Hindlimb muscle (tissue), 1 donor: ENCODE measurements at regions not wholly inside any gene's neighbourhood (a gene's known extent, or its start where the extent isn't known, plus 50 kb on each side); places are given as distances from the start of the nearest gene placed in this dataset.
A peak's percentile ranks its signal among the peaks of the same experiment; 100 is the strongest.
"Not testable (repeated sequence)": the region's sequence is repeated elsewhere in the genome, so short reads cannot be mapped to it uniquely, and the experiment has no call there.

Experiments used
- DNase-seq: peaks from one replicate; pipeline ENCODE4 v3.0.0-alpha.2; 2013

- DNase-seq: no peak
Observed at GRCh38 chr12:104906695-104907094, 51.4 kb downstream of the SLC41A2 start.

DNA sequence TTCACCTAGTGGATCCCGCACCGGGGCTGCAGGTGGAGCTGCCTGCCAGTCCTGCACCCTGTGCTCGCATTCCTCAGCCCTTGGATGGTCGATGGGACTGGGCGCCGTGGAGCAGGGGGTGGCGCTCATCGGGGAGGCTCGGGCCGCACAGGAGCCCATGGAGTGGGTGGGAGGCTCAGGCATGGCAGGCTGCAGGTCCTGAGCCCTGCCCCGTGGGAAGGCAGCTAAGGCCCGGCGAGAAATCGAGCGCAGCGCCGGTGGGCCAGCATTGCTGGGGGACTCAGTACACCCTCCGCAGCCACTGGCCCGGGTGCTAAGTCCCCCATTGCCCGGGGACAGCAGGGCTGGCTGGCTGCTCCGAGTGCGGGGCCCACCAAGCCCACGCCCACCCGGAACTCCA is 52.6 kb downstream of the SLC41A2 start:
- DNase-seq: not testable (repeated sequence)

GRCh38 chr12:104903648-104904423 is 54.3 kb downstream of the SLC41A2 start:
- DNase-seq: no peak

GRCh38 chr12:104902125-104902524 is 56.0 kb downstream of the SLC41A2 start:
- no peak for DNase-seq

- DNase-seq: no peak
Observed at GRCh38 chr12:104896710-104897109, 61.4 kb downstream of the SLC41A2 start.

- DNase-seq: no peak
Observed at GRCh38 chr12:104896146-104896545, 61.9 kb downstream of the SLC41A2 start.

- DNase-seq: no peak
Observed at GRCh38 chr12:104895415-104895814, 62.7 kb downstream of the SLC41A2 start.

- no peak for DNase-seq
Observed at GRCh38 chr12:104890476-104891096, 67.5 kb downstream of the SLC41A2 start.

GRCh38 chr12:104889735-104890134 is 68.4 kb downstream of the SLC41A2 start:
- DNase-seq: no peak

- no peak for DNase-seq
Observed at GRCh38 chr12:104888892-104889291, 69.2 kb downstream of the SLC41A2 start.

DNA sequence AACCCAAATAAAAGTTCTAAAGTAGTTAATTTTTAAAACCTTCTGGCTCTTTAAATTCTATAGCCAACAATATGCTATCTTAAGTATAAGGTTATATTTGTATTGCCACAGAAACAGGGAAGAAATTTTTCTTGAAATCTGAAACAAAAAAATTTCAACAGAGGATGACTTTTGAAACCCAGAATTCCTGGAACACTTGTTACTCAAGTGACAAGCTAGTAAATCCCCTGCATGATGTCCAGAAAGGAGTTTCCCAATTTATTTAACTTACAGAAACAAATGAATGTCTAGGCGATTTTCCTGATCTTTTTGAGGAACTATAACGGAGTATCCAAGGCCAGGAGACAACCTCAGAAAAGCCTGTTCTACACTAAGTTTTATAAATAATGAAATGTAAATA is 69.6 kb downstream of the SLC41A2 start:
- DNase-seq: no peak

DNA sequence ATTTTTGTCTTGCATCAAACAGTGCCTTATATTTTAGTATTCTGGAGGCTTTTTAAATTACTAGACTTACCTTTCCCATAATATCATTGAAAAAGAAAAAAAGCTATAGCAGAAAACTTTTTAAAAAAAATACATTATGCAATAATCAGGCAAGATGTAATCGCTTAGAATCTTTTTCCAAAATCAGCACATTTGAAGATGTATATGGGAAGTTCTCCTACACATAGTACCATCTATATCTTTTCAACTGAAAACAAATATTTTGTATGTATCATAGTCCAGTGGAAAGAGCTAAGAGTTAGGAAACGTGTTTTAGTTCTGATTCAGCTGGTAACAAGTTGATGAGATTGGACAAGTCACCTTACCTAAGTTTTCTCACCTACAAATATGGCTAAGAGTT is 70.6 kb downstream of the SLC41A2 start:
- no peak for DNase-seq

DNA sequence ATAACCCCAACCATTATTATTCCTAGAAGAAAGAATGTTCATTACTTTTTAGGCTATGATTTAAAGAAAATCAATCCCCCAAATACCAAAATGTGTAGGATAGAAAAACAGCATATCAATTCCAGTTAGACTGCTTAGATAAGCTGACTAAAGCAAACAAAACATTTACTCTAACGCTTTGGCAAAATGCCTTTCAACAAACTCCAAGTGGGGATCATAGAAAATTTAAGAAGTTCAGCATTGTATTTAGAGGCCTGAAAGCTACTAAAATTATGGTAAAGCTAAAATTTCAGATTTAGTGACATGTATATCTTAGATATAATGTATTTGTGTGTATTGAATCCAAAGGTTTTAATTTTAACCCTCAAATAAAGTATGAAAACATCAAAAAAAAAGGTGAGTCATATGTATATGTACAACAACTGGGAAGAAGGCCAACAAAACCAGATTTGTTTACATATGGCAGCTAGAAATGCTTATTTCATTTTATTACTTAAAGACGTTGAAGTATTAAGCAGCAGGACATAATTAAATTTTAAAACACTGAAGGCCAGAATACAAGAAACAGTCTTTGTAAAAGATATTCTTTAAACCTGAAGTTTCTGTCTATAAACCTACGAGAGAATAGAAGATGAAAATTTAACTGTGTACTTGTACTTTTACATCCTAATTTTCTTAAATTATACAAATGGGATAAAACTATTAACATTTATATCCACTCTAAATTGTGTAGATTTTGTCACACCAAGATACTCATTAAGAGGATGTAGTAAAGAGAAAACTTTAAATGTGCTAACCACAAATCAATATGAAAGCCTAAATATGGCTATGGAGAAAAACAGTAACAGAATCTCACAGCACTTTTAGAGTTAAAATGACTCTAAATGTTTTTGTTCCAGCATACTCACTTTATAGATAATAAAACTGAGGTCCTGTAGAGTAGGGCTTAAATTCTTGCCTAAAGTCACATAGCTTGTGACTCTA is 71.4 kb downstream of the SLC41A2 start:
- no peak for DNase-seq

DNA sequence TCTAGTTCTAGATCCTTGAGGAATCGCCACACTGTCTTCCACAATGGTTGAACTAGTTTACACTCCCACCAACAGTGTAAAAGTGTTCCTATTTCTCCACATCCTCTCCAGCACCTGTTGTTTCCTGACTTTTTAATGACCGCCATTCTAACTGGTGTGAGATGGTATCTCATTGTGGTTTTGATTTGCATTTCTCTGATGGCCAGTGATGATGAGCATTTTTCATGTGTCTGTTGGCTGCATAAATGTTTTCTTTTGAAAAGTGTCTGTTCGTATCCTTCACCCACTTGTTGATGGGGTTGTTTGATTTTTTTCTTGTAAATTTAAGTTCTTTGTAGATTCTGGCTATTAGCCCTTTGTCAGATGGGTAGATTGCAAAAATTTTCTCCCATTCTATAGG is 79.2 kb downstream of the SLC41A2 start:
- DNase-seq: not testable (repeated sequence)

DNA sequence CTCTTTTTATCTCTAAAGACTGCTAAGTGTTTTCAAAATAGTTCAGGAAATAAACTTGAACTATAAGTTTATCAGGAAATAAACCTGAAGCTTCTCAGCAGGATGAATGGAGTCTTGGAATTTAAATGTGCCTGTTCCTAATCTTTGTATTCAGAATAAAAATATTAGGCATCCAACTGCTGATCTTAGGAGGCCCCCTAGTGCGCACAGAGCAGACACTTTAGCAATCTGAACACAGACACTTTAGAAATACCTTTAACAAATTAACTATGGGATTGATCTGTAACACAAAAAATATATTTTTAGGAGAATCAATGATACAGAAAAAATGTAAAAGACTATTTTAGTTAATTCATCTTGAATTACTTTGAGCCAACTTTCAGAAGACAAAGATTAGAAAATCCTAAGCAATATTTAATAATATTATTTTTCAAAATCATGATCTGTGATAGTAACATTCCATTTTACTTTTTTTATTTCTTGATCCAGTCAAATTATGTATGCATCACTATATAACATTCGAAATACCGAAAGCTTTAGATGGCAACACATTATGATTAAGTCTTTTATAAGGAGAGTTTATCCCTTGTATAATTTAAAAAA is 80.9 kb downstream of the SLC41A2 start:
- peak; percentile 46 for DNase-seq

DNA sequence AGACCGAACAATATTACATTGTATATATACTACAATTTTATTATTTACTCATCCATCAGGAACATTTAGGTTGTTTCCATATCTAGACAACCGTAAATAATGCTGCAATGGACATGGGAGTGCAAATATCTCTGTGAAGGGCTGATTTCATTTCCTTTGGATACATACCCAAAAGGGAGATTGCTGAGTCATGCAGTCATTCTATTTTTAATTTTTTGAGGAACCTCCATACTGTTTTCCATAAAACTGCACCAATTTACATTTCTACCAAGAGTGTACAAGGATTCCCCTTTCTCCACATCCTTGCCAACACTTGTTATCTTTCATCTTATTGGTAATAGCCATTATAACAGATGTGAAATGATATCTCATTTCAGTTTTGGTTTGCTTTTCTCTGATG is 84.7 kb downstream of the SLC41A2 start:
- DNase-seq: no peak

DNA sequence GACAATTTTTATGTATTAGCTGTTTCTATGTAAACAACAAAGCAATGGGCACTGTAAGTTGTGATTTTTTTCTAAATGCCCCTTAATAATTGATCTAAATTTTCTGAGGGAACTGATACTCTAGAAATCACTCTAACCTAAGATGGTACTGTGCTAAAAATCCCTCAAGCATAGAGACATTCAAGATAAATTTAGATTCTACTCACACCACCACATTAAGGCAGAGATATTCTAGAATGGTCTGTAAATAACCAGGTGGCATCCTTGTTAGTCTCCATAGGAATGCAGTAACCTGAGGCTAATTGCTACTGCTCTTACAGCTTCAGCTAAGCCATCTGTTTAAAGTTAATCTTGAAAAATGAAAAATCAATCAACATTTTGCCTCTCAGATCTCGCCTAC is 87.3 kb downstream of the SLC41A2 start:
- DNase-seq: no peak

DNA sequence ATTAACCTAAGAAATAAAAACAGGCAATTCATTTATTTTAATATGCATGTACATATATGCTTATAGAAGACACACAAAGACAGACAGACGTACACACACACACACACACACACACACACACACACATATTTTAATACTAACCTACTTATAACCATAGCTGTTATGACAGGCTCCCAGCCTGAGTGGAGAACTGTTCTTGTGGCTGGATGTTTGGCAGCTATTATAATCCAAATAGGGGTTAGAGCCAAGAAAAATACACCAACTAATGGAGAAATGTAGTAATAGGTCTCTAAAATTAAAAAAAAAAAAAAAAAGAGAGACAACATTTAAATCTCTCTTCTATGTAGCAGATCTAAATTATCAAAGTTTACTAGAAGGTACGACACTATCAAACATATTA is 91.8 kb downstream of the SLC41A2 start:
- no peak for DNase-seq

GRCh38 chr12:104865080-104865479 is 93.0 kb downstream of the SLC41A2 start:
- DNase-seq: no peak

DNA sequence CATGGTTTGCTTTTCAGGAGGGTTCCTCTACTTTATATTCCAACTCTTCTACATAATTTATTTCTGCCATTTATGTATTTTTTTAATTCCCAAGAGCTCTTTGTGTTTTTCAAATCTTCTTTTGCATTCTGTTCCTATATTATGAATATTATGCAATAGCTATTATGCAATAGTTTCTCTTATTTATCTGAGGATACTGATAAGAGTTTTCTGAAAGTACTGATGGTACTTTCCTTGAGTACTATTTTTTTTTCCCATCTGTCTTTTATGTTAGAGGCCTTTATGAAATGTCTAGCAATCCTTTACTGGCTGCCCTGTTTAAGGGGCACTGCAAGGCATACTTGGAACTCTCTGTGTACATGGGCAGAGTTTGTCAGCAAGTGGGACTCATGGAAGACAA is 93.4 kb downstream of the SLC41A2 start:
- no peak for DNase-seq

- no peak for DNase-seq
Observed at GRCh38 chr12:104863296-104863948, 94.7 kb downstream of the SLC41A2 start.
